GM18505 (cell line): ENCODE measurements at regions not wholly inside any gene's neighbourhood (a gene's known extent, or its start where the extent isn't known, plus 50 kb on each side); places are given as distances from the start of the nearest gene placed in this dataset.

Experiments used
- ATAC-seq: cut with Tn5 transposase; IDR thresholded peaks from one replicate; pipeline ENCODE4 v1.9.1; 2021; ENCODE audit not compliant: unreplicated experiment
- POLR2A ChIP-seq: IDR thresholded peaks from 4 replicates; pipeline ENCODE4 v1.6.1; 2011; ENCODE audit warnings: borderline replicate concordance; ENCODE audit not compliant: insufficient read depth, insufficient read length; ENCODE audit errors: extremely low read depth

DNA sequence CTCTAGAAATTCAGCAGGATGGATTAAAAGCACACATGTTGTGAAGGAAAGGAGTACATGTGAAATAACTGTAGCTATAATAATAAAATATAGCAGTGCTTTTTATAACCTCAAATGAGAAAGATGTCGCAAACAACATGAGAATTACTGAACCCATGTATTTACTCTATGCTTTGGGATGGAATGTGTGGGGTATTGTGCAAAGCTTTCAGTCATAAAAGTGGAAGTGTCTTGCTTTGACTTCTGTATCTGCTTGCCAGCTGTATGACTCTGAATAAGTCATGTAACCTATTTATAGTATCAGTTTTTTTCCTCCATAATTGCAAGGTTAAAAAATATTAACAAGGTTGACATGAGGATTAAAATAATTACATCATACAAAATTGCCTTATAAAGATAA, 519.3 kb upstream of the CADM2 start:
- TF ChIP-seq POLR2A: no peak
- ATAC-seq: no peak

DNA sequence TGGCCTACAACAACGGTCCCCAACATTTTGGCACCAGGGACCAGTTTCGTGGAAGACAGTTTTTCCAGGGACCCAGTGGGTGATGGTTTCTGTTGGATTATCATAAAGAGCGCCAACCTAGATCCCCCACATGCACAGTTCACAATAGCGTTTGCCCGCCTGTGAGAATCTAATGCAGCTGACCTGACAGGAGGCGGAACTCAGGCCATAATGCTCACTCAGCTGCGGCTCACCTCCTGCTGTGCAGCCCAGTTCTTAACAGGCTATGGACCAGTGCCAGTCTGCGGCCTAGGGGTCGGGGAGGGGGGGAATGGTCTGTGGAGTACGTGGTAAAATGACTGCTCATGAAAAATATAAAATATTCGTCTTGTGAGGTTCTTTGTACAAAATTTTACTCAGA, 518.5 kb upstream of the CADM2 start:
- no peak for ATAC-seq
- no peak for TF ChIP-seq POLR2A

DNA sequence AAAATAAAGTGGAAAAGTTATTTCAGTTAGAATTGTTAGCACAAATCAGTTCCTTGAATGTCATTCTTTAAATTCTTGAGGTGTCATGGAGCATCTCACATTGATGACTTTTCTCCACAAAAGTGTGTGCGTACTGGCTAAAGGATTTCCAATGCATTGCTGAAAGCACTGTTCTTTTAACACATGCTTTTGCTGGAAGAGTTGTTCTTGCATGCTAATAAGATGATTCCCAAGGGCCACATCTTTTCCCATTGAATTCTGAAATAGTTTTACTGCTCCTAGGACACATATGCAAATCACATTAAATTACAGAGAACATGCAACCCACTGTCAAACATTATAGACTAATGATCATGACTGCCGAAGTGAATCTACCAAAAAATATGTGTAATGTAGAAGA, 516.3 kb upstream of the CADM2 start:
- no peak for TF ChIP-seq POLR2A
- ATAC-seq: no peak

DNA sequence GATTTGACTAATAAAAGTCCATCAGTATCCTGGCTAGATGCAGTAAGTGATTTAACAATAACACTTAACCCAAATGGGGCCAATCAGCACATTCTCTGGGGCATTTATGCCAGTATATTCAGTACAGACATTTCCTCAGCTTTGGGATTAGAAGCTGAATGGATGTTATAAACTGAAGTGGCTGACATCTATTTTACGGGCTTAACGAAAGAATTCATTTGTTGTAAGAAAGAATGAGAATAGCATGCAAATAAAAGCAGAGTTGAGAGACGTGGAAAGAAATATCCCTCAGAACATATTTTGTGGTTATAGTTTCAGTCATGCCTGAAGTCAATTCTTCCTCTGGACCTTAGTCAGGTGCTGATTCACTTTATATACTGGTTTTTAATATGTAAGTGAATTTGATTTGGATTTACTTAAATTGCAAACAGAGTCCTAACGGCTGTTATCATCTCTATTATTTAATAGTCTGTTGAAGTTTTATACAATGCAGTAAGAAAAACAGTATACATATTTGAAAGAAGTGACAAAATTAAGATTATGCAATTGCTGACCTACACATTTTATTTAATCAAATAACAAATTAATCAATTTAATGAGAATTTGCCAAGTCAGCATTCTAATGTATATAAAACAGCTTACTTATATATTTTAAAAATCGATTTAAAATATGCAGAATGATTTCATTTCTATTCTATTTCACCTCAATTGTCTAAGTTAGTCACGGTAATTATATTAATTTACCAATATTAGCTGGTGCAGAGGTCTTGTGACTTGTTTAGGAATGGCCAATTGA, 513.9 kb upstream of the CADM2 start:
- no peak for TF ChIP-seq POLR2A
- ATAC-seq: no peak

DNA sequence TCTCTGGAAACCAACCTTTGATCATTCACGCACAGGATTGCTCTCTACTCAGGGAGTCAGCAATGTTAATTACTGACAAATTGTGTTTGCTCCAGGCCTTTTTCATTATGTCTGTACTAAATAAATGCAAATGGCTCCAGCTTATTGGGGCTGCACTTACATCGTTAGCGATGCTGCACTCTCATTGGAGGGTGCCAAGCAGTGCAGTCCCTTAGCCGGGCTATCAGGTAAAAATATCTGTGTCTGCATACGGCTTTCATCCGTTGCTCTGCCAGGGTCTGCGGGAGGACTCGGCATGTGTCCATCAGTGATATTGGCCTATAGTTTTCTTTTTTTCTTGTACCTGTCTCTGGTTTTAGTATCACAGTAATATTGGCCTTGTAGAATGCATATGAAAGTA, 471.5 kb upstream of the CADM2 start:
- ATAC-seq: no peak
- TF ChIP-seq POLR2A: no peak

DNA sequence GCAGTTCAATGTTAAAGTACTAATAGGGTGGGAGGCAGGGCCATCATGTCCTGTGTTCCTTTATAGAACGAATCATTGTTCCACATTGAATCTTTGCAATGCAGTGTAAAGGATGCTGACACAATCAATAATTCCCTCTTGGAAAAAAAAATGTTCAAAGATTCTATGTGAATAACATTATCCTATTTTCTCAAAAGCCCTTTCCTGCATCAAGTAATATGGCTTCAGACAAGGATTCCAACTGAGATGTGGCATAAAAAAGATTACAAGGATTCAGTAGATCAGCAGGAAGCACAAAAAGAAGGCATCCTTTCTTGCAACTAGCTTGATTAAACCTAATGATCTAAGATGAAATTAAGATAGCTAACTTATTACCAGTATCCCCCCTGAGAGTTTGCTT, 454.0 kb upstream of the CADM2 start:
- TF ChIP-seq POLR2A: no peak
- no peak for ATAC-seq

DNA sequence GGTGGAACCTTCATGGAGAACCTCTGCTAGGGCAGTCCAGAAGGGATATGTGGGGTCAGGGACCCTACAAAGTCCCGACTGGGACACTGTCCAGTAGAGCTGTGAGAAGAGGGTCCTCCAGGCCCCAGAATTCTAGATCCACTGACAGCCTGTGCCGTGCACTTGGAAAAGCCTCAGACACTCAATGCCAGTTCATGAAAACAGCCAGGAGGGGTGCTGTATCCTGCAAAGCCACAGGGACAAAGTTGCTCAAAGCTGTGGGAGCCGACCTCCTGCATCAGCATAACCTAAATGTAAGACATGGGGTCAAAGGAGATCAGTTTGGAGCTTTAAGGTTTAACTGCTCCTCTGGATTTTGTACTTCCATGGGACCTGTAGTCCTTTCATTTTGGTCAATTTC, 448.8 kb upstream of the CADM2 start:
- no peak for TF ChIP-seq POLR2A
- ATAC-seq: no peak

DNA sequence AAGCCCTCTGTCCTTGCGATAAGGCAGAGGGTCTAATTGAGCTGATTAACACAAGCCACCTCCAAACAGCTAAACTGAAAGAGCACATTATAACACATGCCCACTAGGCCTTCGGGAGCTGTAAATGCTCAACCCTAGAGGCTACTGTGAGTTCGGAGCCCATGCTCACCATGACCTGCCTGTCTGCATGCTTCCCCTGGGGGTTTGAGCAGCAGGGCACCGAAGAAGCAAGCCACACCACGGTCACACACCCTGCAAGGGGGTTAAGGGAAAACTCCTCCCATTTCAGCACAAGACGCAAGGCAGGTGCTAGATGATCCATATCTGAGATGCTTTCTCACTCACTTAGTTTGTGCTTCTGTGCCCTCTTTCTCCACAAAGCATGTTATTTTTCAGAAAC, 435.9 kb upstream of the CADM2 start:
- ATAC-seq: no peak

DNA sequence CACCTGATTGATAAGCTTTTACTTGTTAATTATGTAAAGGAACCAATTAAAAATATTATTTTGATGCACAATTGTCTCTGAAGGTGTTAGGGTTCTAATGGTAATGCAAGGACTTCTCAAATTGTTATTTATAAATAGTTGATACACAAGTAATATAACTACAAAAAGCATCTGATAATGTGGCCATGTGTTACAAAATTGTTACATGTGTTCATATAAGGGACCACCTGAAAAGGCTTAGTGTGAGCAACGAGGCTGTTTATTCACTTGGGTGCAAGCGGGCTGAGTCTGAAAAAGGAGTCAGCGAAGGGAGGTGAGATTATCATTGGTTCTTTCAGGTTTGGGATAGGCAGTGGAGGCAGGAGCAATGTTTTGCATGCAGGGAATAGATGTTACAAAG, 421.9 kb upstream of the CADM2 start:
- TF ChIP-seq POLR2A: no peak
- ATAC-seq: no peak

More for the DNA sequence above, 435.9 kb upstream of the CADM2 start:
- no peak for TF ChIP-seq POLR2A

DNA sequence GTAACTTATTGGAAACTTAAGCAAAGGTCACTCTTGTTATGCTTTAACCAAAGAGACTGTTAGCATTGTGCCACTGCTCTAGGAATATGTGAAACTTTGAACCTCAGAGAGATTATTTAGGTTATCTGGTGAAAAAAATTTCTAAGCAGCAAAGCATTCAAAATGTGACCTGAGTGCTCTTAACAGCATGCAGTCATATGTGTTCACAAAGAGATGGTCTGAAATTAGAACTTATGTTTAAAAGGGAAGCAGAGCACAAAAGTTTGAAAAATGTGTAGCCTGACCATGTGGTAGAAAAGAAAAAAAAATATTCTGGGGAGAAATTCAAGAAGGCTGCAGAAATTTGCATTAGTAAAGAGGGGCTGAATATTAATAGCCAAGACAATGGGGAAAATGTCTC, 420.2 kb upstream of the CADM2 start:
- no peak for ATAC-seq
- no peak for TF ChIP-seq POLR2A

DNA sequence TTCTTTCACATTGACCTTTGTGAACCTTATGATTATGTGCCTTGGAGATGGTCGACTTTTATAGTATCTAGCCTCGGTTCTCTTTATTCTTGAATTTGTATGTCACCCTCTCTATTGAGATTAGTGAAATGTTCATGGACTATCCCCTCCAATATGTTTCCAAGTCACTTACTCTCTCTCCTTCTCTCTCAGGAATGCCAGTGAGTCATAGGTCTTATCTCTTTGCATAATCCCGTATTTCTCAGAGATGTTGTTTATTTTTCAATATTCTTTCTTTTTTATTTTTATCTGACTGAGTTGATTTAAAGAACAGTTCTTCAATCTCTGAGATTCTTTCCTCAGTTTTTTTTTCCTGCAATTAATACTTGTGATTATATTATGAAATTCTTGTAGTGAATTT, 411.6 kb upstream of the CADM2 start:
- no peak for TF ChIP-seq POLR2A
- no peak for ATAC-seq

DNA sequence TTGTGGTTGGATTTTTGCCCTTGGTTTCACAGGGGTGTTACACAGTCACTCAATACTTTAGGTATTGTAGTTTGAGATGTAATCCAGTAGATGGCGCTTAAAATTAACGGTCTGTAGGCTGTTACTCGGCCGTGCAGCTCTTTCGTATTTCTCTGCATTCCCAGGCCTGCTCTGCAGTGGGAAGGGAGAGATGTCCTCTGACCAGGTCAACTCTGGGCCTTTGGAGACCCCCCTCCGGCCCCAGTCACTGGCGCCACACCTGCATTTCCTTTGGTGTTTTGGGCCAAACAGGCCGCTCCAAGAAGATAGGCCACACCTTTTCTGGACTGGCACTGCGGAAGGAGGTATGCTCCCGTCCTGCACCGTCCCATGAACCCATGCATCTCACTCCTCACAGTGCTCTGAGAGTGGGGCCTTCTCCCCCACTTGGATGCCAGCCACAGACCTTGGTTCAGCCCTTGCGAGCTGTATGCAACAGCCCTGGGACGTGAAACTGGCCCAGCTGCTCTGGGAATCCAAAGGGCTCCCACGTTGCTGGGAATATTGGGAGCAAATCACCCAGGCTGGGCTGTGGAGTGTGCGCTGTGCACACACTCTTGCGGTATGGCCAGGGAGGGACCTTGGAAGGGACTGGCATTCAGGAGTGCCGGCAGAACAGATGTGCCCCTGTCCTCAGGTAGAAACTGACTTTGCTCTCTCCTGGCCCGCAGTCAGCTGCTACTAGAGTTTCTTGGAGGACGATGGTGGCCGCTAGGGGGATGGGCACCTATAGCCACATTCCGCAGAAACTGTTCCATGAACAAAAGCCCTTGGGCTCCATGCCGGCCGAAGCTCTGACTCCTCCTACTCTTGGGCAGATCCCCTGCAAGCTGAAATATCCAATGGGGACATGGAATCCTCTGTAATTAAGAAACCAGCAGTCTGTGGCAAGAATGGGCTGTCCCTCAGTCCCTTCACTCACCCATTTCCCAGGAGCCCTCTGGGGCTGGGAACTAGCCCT, 410.5 kb upstream of the CADM2 start:
- TF ChIP-seq POLR2A: no peak
- peak; percentile 98 for ATAC-seq

DNA sequence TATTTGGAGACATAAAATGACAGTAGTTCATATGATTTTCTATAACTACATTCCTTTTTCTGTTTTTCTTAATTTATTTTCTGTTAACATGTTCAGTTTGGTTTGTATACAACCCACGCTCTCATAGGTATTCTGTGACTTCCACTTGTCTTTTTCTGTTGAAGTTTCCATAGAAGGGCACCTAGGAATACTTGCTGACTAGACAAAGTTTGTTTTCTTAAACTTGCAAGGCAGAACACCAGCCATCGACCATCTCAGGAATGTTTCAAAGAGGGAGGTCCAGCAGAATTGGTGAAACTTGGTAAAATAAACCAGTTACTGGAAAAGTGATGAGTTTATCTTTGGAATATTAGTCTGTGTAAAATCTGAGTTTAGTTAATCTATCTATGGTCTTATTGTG, 403.2 kb upstream of the CADM2 start:
- TF ChIP-seq POLR2A: no peak
- ATAC-seq: no peak

DNA sequence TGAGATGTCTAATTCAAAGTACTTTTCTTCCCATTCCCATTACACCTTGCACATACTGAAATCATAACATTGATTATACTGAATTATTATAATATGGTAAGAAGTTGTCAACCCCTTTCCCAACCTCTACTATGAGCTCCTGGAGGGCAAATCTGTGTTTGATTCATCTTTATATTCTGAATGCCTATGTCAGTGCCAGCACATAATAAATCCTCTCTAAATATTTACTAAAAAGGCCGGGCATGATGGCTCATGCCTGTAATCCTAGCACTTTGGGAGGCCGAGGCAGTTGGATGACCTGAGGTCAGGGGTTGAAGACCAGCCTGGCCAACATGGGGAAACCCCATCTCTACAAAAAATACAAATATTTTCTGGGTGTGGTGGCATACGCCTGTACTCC, 392.5 kb upstream of the CADM2 start:
- no peak for TF ChIP-seq POLR2A
- no peak for ATAC-seq
